ENCODE measurements at regions not wholly inside any gene's neighbourhood (a gene's known extent, or its start where the extent isn't known, plus 50 kb on each side); places are given as distances from the start of the nearest gene placed in this dataset.

- TF ChIP-seq EZH2 (IDR thresholded peaks at IDR 0.05; ENCODE audit: insufficient read depth, poor library complexity, severe bottlenecking) (no peak), EZH2phosphoT487 (IDR thresholded peaks at IDR 0.05; ENCODE audit: insufficient read depth, low read depth) (no peak)
These were observed 153.0 kb downstream of the ZFP36L2 start for GRCh38 chr2:43073401-43073825.
